AG09309 (cell line): ENCODE measurements at regions not wholly inside any gene's neighbourhood (a gene's known extent, or its start where the extent isn't known, plus 50 kb on each side); places are given as distances from the start of the nearest gene placed in this dataset.

Experiments
- DNase-seq: peaks from one replicate; pipeline ENCODE4 v3.0.0-alpha.2; 2010; ENCODE audit warnings: low read depth
- H3K4me3 ChIP-seq: 2 replicates; pipeline ENCODE4 v1.5.1; 2011; ENCODE audit warnings: mild to moderate bottlenecking, low read depth, low read length, moderate library complexity; ENCODE audit not compliant: control insufficient read depth
- TF ChIP-seq, protein P1 (sequence below): IDR thresholded peaks from 2 replicates; pipeline ENCODE4 v1.5.1; 2011; ENCODE audit warnings: mild to moderate bottlenecking, low read depth, low read length, inconsistent platforms; ENCODE audit not compliant: insufficient read depth, control insufficient read depth; ENCODE audit errors: missing control alignments

DNA sequence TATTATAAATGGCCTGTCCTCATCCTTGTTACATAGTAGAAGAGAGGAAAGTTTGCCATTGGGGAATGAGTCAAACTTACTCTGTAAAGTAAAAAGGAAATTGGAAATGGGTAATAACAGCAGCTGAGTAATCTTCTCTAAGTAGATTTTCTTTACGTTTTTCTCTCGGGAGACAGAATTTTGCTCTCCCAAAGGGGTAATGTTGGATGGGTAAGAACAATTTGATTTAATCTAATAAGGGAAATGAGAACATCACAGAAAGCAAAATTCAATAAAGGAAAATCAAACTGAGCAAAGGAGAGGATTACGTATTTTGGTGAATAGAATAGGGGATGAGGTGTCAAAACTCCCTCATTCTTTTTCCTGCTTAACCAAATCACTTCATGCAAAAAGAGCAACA lies 283.1 kb upstream of the FOXG1 start:
- DNase-seq: no peak
- TF ChIP-seq, protein P1, sequence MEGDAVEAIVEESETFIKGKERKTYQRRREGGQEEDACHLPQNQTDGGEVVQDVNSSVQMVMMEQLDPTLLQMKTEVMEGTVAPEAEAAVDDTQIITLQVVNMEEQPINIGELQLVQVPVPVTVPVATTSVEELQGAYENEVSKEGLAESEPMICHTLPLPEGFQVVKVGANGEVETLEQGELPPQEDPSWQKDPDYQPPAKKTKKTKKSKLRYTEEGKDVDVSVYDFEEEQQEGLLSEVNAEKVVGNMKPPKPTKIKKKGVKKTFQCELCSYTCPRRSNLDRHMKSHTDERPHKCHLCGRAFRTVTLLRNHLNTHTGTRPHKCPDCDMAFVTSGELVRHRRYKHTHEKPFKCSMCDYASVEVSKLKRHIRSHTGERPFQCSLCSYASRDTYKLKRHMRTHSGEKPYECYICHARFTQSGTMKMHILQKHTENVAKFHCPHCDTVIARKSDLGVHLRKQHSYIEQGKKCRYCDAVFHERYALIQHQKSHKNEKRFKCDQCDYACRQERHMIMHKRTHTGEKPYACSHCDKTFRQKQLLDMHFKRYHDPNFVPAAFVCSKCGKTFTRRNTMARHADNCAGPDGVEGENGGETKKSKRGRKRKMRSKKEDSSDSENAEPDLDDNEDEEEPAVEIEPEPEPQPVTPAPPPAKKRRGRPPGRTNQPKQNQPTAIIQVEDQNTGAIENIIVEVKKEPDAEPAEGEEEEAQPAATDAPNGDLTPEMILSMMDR: no peak

DNA sequence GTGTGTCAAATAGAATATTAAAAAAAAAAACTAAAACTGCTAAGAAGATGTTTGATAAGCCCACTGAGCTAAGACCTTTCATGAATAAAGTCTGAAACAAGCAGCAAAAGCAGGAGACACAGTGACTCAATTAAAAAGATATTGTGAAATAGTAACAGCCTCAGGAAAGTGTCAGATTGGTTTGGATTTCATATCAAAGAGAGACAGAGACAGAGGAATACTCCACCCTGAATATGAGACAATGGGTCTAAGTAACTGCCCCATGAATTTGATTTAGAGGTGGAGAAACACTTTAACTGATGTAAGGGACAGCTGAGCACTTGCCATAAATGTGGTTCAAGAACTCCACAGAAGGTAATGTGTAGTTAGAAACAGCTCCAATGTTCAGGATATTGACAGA lies 277.9 kb upstream of the FOXG1 start:
- DNase-seq: no peak
- TF ChIP-seq, protein P1: no peak

More for the DNA sequence above, 283.1 kb upstream of the FOXG1 start:
- no peak overlapping the region for H3K4me3 ChIP-seq

DNA sequence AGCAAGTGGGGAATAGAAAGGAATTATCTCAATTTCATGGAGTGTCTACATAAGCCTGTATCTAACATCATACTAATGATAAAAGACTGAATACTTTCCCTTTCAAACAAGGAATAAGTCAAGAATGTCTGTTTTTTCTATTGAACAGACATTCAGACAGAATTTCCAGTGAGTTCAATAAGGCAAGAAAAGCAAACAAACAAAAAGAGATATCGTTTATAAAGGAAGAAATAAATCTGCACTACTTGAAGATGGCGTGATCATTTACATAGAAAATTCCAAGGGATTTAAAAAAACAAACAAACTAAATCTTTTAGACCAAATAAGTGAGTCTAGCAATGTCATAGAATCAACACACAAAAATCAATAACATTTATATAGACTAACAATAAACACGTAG lies 273.1 kb upstream of the FOXG1 start:
- no peak for DNase-seq
- H3K4me3 ChIP-seq: no peak overlapping the region
- TF ChIP-seq, protein P1: no peak

More for the DNA sequence above, 277.9 kb upstream of the FOXG1 start:
- H3K4me3 ChIP-seq: no peak overlapping the region

DNA sequence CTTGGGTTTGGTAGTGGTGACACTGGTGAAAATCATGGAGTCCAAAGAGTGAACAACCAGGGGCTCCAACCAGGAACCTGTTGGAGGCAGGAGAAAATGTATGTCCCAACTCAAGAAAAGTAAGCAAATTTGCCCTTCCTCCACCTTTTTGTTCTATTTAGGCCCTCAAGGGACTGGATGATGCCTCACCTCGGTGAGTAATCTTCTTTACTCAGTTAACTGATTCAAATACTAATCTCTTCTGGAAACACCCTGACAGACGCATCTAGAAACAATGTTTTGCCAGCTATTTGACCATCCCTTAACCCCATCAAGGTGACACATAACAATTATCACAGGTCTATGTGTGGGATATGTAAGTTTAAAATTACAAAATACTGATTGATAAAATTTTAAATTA lies 272.4 kb upstream of the FOXG1 start:
- TF ChIP-seq, protein P1: no peak
- DNase-seq: no peak

DNA sequence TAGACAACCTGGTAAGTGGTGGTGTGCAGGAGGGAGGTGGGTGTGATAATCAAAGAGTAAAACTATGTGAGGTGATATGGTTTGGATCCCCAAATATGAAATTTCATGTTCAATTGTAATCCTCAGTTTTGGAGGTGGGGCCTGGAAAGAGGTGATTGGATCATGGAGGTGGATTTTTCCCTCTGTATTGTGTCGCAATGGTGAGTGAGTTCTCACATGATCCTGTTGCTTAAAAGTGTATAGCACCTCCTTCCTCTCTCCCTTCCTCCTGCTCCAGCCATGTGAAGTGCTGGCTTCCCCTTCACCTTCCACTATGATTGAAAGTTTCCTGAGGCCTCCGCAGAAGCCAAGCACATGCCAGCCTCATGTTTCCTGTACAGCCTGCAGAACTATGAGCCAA lies 270.2 kb upstream of the FOXG1 start:
- TF ChIP-seq, protein P1: no peak
- DNase-seq: no peak
- no peak overlapping the region for H3K4me3 ChIP-seq

More for the DNA sequence above, 272.4 kb upstream of the FOXG1 start:
- H3K4me3 ChIP-seq: no peak overlapping the region

DNA sequence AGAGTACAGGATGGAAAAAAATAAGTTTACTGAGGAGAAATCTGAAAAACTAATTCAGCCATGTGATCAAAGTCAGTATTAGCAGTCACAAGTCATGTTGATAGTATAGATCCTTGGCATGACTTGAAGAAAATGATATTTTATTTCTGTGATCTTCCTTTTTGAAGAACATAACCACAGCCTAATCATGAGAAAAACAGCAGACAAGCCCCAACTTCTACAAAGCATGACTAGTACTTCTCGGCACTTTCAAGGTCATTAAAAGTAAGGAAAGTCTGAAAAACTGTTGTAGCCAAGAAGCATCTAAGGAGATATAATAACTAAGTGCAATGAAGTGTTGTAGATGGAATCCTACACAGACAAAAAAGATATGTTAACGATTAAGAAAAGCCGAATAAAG lies 264.1 kb upstream of the FOXG1 start:
- TF ChIP-seq, protein P1: no peak

DNA sequence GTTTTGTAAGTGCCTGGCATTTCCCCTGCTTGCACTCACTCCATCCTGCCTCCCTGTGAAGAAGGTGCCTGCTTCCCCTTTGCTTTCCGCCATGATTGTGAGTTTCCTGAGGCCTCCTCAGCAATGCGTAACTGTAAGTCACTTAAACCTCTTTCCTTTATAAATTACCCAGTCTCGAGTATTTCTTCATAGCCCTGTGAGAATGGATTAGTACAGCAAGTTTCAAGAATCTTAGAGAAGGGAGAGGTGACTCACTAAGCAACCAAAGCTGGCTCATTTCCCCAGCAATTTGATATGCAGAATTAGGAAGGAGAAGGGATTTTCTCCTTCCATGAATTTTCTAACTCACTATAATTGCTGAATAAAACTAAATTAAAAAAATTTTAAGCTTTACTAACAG lies 251.0 kb upstream of the FOXG1 start:
- no peak for DNase-seq
- TF ChIP-seq, protein P1: no peak
- H3K4me3 ChIP-seq: no peak overlapping the region

More for the DNA sequence above, 264.1 kb upstream of the FOXG1 start:
- DNase-seq: no peak
- no peak overlapping the region for H3K4me3 ChIP-seq
